WTC11 (cell line): ENCODE measurements at regions not wholly inside any gene's neighbourhood (a gene's known extent, or its start where the extent isn't known, plus 50 kb on each side); places are given as distances from the start of the nearest gene placed in this dataset.

ENCODE experiments used
- CREM ChIP-seq: sonication (generic); formaldehyde crosslinking; IDR thresholded peaks from 2 replicates; pipeline ENCODE4 v1.8.1; 2022; ENCODE audit warnings: mild to moderate bottlenecking, missing genetic modification reagents, moderate library complexity
- TF ChIP-seq, protein P1 (sequence below): sonication (generic); formaldehyde crosslinking; IDR thresholded peaks from 2 replicates; pipeline ENCODE4 v1.8.0; 2022; ENCODE audit warnings: mild to moderate bottlenecking, missing genetic modification reagents
- TF ChIP-seq, protein P2 (sequence below): fragments of 200-600 bp; IDR thresholded peaks from 2 replicates; pipeline ENCODE4 v1.8.0; 2022; ENCODE audit warnings: antibody characterized with exemption

DNA sequence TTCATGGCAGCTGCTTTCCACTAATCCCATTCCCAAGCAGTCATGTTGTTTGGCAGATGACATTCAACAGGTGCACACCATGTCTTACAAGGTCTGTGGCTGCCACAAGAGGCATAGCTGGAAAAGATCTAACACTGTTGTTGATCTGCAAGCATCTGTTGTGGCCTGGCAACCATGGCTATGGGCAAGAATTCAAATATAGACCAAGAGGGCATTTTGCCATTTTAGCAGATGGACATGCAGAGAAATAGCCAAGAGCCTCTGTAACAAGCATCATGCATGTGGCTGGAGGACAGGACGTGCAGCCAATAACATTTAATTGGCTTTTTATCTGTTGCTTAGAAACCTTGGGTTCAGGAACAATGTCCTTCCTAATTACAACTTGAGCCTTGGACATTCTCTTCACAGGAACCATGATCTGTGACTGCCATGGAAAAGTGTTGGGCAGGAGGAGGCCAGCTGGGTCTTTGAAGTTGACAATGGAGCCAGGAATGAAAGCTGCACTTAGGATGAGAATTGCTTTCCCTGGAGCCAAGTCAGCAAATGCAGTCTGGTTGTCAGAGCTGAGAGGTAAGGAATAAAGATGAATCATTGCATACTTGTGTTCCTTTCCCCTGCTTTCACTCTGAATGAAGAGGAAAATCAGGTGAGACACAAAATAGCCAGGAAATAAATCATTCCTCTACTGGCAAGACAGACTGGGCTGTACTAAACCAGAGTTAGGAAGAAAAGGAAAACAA, 113.6 kb upstream of the ANO5 start:
- TF ChIP-seq CREM (CRISPR knock-in tag): no peak
- TF ChIP-seq, protein P1, sequence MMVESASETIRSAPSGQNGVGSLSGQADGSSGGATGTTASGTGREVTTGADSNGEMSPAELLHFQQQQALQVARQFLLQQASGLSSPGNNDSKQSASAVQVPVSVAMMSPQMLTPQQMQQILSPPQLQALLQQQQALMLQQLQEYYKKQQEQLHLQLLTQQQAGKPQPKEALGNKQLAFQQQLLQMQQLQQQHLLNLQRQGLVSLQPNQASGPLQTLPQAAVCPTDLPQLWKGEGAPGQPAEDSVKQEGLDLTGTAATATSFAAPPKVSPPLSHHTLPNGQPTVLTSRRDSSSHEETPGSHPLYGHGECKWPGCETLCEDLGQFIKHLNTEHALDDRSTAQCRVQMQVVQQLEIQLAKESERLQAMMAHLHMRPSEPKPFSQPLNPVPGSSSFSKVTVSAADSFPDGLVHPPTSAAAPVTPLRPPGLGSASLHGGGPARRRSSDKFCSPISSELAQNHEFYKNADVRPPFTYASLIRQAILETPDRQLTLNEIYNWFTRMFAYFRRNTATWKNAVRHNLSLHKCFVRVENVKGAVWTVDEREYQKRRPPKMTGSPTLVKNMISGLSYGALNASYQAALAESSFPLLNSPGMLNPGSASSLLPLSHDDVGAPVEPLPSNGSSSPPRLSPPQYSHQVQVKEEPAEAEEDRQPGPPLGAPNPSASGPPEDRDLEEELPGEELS (CRISPR knock-in tag): no peak
- TF ChIP-seq, protein P2, sequence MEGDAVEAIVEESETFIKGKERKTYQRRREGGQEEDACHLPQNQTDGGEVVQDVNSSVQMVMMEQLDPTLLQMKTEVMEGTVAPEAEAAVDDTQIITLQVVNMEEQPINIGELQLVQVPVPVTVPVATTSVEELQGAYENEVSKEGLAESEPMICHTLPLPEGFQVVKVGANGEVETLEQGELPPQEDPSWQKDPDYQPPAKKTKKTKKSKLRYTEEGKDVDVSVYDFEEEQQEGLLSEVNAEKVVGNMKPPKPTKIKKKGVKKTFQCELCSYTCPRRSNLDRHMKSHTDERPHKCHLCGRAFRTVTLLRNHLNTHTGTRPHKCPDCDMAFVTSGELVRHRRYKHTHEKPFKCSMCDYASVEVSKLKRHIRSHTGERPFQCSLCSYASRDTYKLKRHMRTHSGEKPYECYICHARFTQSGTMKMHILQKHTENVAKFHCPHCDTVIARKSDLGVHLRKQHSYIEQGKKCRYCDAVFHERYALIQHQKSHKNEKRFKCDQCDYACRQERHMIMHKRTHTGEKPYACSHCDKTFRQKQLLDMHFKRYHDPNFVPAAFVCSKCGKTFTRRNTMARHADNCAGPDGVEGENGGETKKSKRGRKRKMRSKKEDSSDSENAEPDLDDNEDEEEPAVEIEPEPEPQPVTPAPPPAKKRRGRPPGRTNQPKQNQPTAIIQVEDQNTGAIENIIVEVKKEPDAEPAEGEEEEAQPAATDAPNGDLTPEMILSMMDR: no peak
